ENCODE measurements at regions not wholly inside any gene's neighbourhood (a gene's known extent, or its start where the extent isn't known, plus 50 kb on each side); places are given as distances from the start of the nearest gene placed in this dataset.

- Histone ChIP-seq H2BK5ac (ENCODE audit: insufficient read length, low read length) (no peak overlapping the region), H3T11ph (ENCODE audit: low read length) (no peak overlapping the region), H4K91ac (ENCODE audit: insufficient read length, low read depth, low read length) (no peak overlapping the region), H3K79me2 (ENCODE audit: insufficient read depth, low read length) (no peaks in the 10 kb centered on the region), H4K20me1 (ENCODE audit: control insufficient read depth, insufficient read depth, insufficient read length) (no peaks in the 10 kb centered on the region), H3K23me2 (ENCODE audit: insufficient read length, low read depth, low read length, poor library complexity, severe bottlenecking) (peaks cover 6% of the 10 kb centered on the region), H2BK120ac (ENCODE audit: low read depth, low read length, poor library complexity, severe bottlenecking) (no peak overlapping the region), H3K27me3 (ENCODE audit: insufficient read depth, low read length) (no peaks in the 10 kb centered on the region), H2AK5ac (ENCODE audit: insufficient read length, low read length) (no peak overlapping the region), H3K18ac (ENCODE audit: insufficient read length, low read depth, low read length) (no peak overlapping the region), H3K23ac (ENCODE audit: insufficient read length, low read depth, low read length) (no peak overlapping the region), H3K4ac (ENCODE audit: low read depth, low read length) (no peak overlapping the region), H3K14ac (ENCODE audit: insufficient read depth, low read length) (no peak overlapping the region), H2BK12ac (ENCODE audit: insufficient read length, low read depth, low read length) (no peak overlapping the region), H3K4me2 (ENCODE audit: insufficient read depth, insufficient read length, low read length) (peak overlapping the region; percentile 69), H3K27ac (ENCODE audit: insufficient read length, low read depth, low read length) (peak overlapping the region; percentile 100), H3K9ac (ENCODE audit: extremely low read depth, insufficient read length, low read length) (no peak overlapping the region), H4K5ac (ENCODE audit: insufficient read length, low read depth, low read length) (no peak overlapping the region), H3K79me1 (ENCODE audit: insufficient read depth, low read depth, low read length, poor library complexity, severe bottlenecking) (no peaks in the 10 kb centered on the region), H3K9me3 (ENCODE audit: control insufficient read depth, low read depth, low read length) (no peaks in the 10 kb centered on the region), H2BK15ac (ENCODE audit: low read depth, low read length) (no peak overlapping the region), H2BK20ac (ENCODE audit: low read depth, low read length, poor library complexity, severe bottlenecking) (no peak overlapping the region), H3K56ac (ENCODE audit: insufficient read length, low read depth, low read length) (no peak overlapping the region), H4K8ac (replicated peaks; ENCODE audit: insufficient read length, low read depth, low read length) (no peak overlapping the region), H2AFZ (ENCODE audit: low read length) (no peak overlapping the region), H3K4me1 (ENCODE audit: insufficient read depth, low read length) (peaks cover 2% of the 10 kb centered on the region; the same call in 1 of the 2 replicates)
- Mint-ChIP-seq H3K27ac (peak overlapping the region; percentile 31 to 95 (median 94)), H3K9me3 (peaks cover 27 to 28% of the 10 kb centered on the region in 2 experiments), H3K27me3 (ENCODE audit: low read depth) (no peaks in the 10 kb centered on the region), H3K4me1 (peaks cover 16 to 29% of the 10 kb centered on the region in 2 experiments), H3K4me3 (peak overlapping the region; percentile 24 to 60), H3K36me3 (ENCODE audit: insufficient read depth in 1 of 3, low read depth in 3 of 3) (peaks cover 22 to 29% (median 26%) of the 10 kb centered on the region in 3 experiments)
- no CpG with 5 or more reads among the region's 3 CpGs for WGBS (ENCODE audit: extremely low coverage, insufficient read length, low lambda C conversion rate)
- no peak for TF ChIP-seq CTCF (conservative IDR thresholded peaks at IDR 0.05)
- DNase-seq: peak; percentile 68
These were observed 228.6 kb upstream of the TACR3 start for GRCh38 chr4:103948244-103949018.

Data from H9 (cell line).